K562 (cell line): ENCODE measurements at regions not wholly inside any gene's neighbourhood (a gene's known extent, or its start where the extent isn't known, plus 50 kb on each side); places are given as distances from the start of the nearest gene placed in this dataset.

Experiments
- ATAC-seq: fragments of 200-7000 bp; cut with Tn5 transposase; 3 replicates; pipeline ENCODE4 v1.9.1; 2020; ENCODE audit warnings: moderate library complexity
- BruUV-seq: library from RNA; stranded (reverse); fragments of 400-500 nt; replicated peaks from 2 replicates; lab custom pipeline; 2021; lab: Mats Ljungman, UMichigan
- CTCF ChIA-PET: fragments of 300-600 bp; formaldehyde crosslinking; extraction: SDS; loops from one replicate; lab custom pipeline; 2021; ENCODE audit warnings: low intra/inter-chr PET ratio; lab: Yijun Ruan, JAX
- POLR2A ChIA-PET: fragments of 300-600, 350-650 bp; sonication (Branson Sonifier 250); formaldehyde crosslinking; extraction: SDS; loops from one replicate; lab custom pipeline; 2021; ENCODE audit warnings: antibody characterized with exemption, inconsistent platforms; lab: Yijun Ruan, JAX
- DNase-seq, 4 experiments: peaks; one replicate each; pipeline versions ENCODE4 v3.0.0 to v3.0.0-alpha.2; 2011 to 2018; ENCODE audit warnings: low spot score in 3 of 4, mixed read lengths in 3 of 4; ENCODE audit errors: extremely low read depth in 1 of 4
- FAIRE-seq: peaks from 2 replicates; lab custom pipeline; 2011; peaks lifted over from hg19 to GRCh38; lab: Jason Lieb, UNC
- H2AFZ ChIP-seq: 2 replicates; pipeline ENCODE4 v1.6.0; 2011; ENCODE audit warnings: low read depth, low read length, control low read depth, inconsistent platforms
- H3K27ac ChIP-seq: fragments of 200-600 bp; 3 replicates; pipeline ENCODE4 v1.8.0; 2011; ENCODE audit warnings: low read depth, mild to moderate bottlenecking, control low read depth, inconsistent platforms, low read length, moderate library complexity, mixed read lengths; ENCODE audit errors: extremely low read depth
- H3K27me3 ChIP-seq, 2 experiments: fragments of 300-600 bp in 1 of 2; 2 replicates in 1 of 2; 3 replicates in 1 of 2; pipeline versions ENCODE4 v1.6.0 to v1.8.0; 2011; ENCODE audit warnings: inconsistent platforms in 2 of 2, low read length in 2 of 2, mild to moderate bottlenecking in 1 of 2, mixed read lengths in 1 of 2, moderate library complexity in 1 of 2; ENCODE audit not compliant: control insufficient read depth in 2 of 2, insufficient read depth in 2 of 2
- H3K36me3 ChIP-seq: fragments of 300-600 bp; 3 replicates; pipeline ENCODE4 v1.8.0; 2011; ENCODE audit warnings: mild to moderate bottlenecking, low read length, inconsistent platforms; ENCODE audit not compliant: control insufficient read depth, insufficient read depth
- H3K4me1 ChIP-seq, 2 experiments: fragments of 200-600 bp in 1 of 2; replicated peaks in 1 of 2; 2 replicates in 1 of 2; 3 replicates in 1 of 2; pipeline versions ENCODE4 v1.5.1 to v1.8.0; 2011; ENCODE audit warnings: inconsistent platforms in 2 of 2, low read length in 2 of 2, mild to moderate bottlenecking in 1 of 2, mixed read lengths in 1 of 2, moderate library complexity in 1 of 2; ENCODE audit not compliant: control insufficient read depth in 2 of 2, insufficient read depth in 2 of 2
- H3K4me2 ChIP-seq: 2 replicates; pipeline ENCODE4 v1.6.1; 2011; ENCODE audit warnings: low read length, control low read depth, inconsistent platforms, mixed read lengths; ENCODE audit not compliant: insufficient read depth
- H3K4me3 ChIP-seq: fragments of 200-600 bp; sonication (generic), shearing (Covaris generic); 2 replicates; pipeline ENCODE4 v1.5.1; 2016; ENCODE audit warnings: control low read depth, inconsistent platforms
- H3K79me2 ChIP-seq: fragments of 200-600 bp; 3 replicates; pipeline ENCODE4 v1.8.0; 2011; ENCODE audit warnings: low read length, inconsistent platforms; ENCODE audit not compliant: control insufficient read depth, insufficient read depth
- H3K9ac ChIP-seq, 2 experiments: 2 replicates each; pipeline versions ENCODE4 v1.6.0 to v1.6.1; 2011; ENCODE audit warnings: low read depth in 2 of 2, low read length in 2 of 2, control low read depth in 1 of 2, inconsistent platforms in 1 of 2, mild to moderate bottlenecking in 1 of 2, mixed read lengths in 1 of 2; ENCODE audit not compliant: insufficient read depth in 1 of 2
- H3K9me1 ChIP-seq: one replicate; pipeline ENCODE4 v1.6.0; 2011; ENCODE audit warnings: inconsistent platforms, mild to moderate bottlenecking, low read length, moderate library complexity; ENCODE audit not compliant: control insufficient read depth, insufficient read depth
- H3K9me3 ChIP-seq: replicated peaks from 2 replicates; pipeline ENCODE4 v1.5.1; 2011; ENCODE audit warnings: low read depth, low read length, inconsistent platforms; ENCODE audit not compliant: control insufficient read depth, insufficient read depth
- H4K20me1 ChIP-seq: replicated peaks from 2 replicates; pipeline ENCODE4 v1.6.1; 2011; ENCODE audit warnings: low read length, inconsistent platforms, mixed read lengths; ENCODE audit not compliant: control insufficient read depth, insufficient read depth
- BRCA1 ChIP-seq, 2 experiments: fragments of 450-650 bp in 1 of 2; sonication (generic) in 1 of 2; formaldehyde crosslinking in 1 of 2; IDR thresholded peaks; 2 replicates each; pipeline versions ENCODE4 v1.5.0 to v1.6.1; 2017 to 2020; ENCODE audit warnings: mild to moderate bottlenecking in 1 of 2, missing genetic modification reagents in 1 of 2
- JUN ChIP-seq, 2 experiments: sonication (generic) in 1 of 2; formaldehyde crosslinking in 1 of 2; IDR thresholded peaks; 2 replicates each; pipeline versions ENCODE4 v1.6.1 to v1.8.0; 2012 to 2022; ENCODE audit warnings: borderline replicate concordance in 2 of 2, mild to moderate bottlenecking in 2 of 2, improper control_type of control experiment in 1 of 2, low read depth in 1 of 2, low read length in 1 of 2, missing genetic modification reagents in 1 of 2
- KDM2B ChIP-seq: fragments of 250-450 bp; sonication (Bioruptor Pico); IDR thresholded peaks from 2 replicates; pipeline ENCODE4 v1.8.0; 2021; ENCODE audit warnings: mild to moderate bottlenecking, moderate library complexity
- MXI1 ChIP-seq: IDR thresholded peaks from 2 replicates; pipeline ENCODE4 v1.6.1; 2011; ENCODE audit warnings: low read depth, mild to moderate bottlenecking, improper control_type of control experiment, low read length
- PTBP1 ChIP-seq: fragments of 200-400 bp; formaldehyde crosslinking; IDR thresholded peaks from 2 replicates; pipeline ENCODE4 v1.6.1; 2017; ENCODE audit warnings: low read depth, low read length
- SREBF2 ChIP-seq: sonication (generic); formaldehyde crosslinking; IDR thresholded peaks from 2 replicates; pipeline ENCODE4 v1.4.0; 2020; ENCODE audit warnings: mild to moderate bottlenecking, missing genetic modification reagents
- U2AF1 ChIP-seq: fragments of 200-400 bp; formaldehyde crosslinking; optimal IDR thresholded peaks from 2 replicates; pipeline ENCODE3; 2017; ENCODE audit warnings: mild to moderate bottlenecking, low read depth, low read length, moderate library complexity
- WGBS: fragments of 100-300 bp; shearing (Covaris generic); methylation state at CpG from one replicate; pipeline ENCODE4 v1.1.6; 2016; ENCODE audit warnings: low coverage, mixed read lengths; ENCODE audit not compliant: insufficient coverage; ENCODE audit errors: missing lambda C conversion rate; 5-methylcytosine and 5-hydroxymethylcytosine counted together
- in situ Hi-C: fragments of 300-500 bp; cut with MboI; formaldehyde crosslinking; loops from 4 replicates; pipeline ENCODE4 v1.15.0; 2018; ENCODE audit warnings: inconsistent platforms, mixed read lengths
- intact Hi-C: fragments of 100-400 bp; cut with micrococcal nuclease; formaldehyde crosslinking; loops from 2 replicates; pipeline ENCODE4 v1.14.2; 2022
- TF ChIP-seq, protein P1 (sequence below): conservative IDR thresholded peaks from 2 replicates; pipeline ENCODE4 v1.6.1; 2011; ENCODE audit warnings: low read depth, mild to moderate bottlenecking, low read length; ENCODE audit not compliant: control insufficient read depth
- TF ChIP-seq, protein P2 (sequence below): sonication (generic); formaldehyde crosslinking; IDR thresholded peaks from 2 replicates; pipeline ENCODE4 v1.8.1; 2023; ENCODE audit warnings: mild to moderate bottlenecking, missing genetic modification reagents, moderate library complexity
- TF ChIP-seq, protein P3 (sequence below): sonication (generic); formaldehyde crosslinking; IDR thresholded peaks from 2 replicates; pipeline ENCODE4 v1.8.0; 2022; ENCODE audit warnings: missing genetic modification reagents, mild to moderate bottlenecking, borderline replicate concordance
- TF ChIP-seq, protein P4 (sequence below): fragments of 450-650 bp; IDR thresholded peaks from 2 replicates; pipeline ENCODE4 v1.6.1; 2016; ENCODE audit warnings: missing biosample characterization, missing genetic modification characterization

DNA sequence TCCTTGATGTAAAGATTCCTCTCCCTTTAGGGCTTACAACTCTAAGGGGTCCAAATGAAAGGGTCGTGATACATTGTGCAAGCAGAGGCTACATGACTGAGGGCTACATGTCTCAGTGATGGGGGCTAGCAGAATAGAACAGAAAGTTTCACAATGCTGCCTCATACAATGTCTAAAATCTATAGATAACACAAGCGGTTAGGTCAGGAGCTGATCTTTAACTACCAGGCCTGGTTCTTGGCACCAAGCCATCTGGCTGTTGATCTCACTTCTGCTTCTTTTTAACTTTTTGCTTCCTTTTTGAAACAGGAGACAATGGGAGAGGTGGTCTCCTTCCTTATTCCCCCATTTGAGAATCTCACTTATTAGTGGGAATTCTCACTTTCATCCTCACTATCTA lies 710.2 kb downstream of the AMY1C start:
- ATAC-seq: no peak
- H3K27ac ChIP-seq: no peak overlapping the region
- no peak overlapping the region for H3K4me2 ChIP-seq
- in situ Hi-C loops: no loop called here
- no peak overlapping the region for H2AFZ ChIP-seq
- H3K9me3 ChIP-seq: peaks cover 2% of the 10 kb centered on the region; the same call in 1 of the 2 replicates
- no peak overlapping the region for H3K4me3 ChIP-seq
- no peaks in the 10 kb centered on the region for H3K79me2 ChIP-seq
- BruUV-seq: no TSS peak
- no peak overlapping the region for H3K9ac ChIP-seq
- no peaks in the 10 kb centered on the region for H3K27me3 ChIP-seq
- intact Hi-C loops: no loop called here
- H3K4me1 ChIP-seq: no peaks in the 10 kb centered on the region
- POLR2A ChIA-PET: no interaction called here
- H4K20me1 ChIP-seq: no peaks in the 10 kb centered on the region
- CTCF ChIA-PET: no interaction called here
- WGBS: 0% methylated on average over 2 of the region's 2 CpGs
- no peak for FAIRE-seq
- no peaks in the 10 kb centered on the region for H3K9me1 ChIP-seq
- no peaks in the 10 kb centered on the region for H3K36me3 ChIP-seq
- DNase-seq: no peak
- no peak for TF ChIP-seq KDM2B (CRISPR knock-in tag)
- TF ChIP-seq PTBP1: no peak
- TF ChIP-seq, protein P1, sequence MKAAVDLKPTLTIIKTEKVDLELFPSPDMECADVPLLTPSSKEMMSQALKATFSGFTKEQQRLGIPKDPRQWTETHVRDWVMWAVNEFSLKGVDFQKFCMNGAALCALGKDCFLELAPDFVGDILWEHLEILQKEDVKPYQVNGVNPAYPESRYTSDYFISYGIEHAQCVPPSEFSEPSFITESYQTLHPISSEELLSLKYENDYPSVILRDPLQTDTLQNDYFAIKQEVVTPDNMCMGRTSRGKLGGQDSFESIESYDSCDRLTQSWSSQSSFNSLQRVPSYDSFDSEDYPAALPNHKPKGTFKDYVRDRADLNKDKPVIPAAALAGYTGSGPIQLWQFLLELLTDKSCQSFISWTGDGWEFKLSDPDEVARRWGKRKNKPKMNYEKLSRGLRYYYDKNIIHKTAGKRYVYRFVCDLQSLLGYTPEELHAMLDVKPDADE: no peak
- no peak for TF ChIP-seq BRCA1 (IDR thresholded peaks at IDR 0.05)
- no peak for TF ChIP-seq BRCA1 (CRISPR knock-in tag; IDR thresholded peaks at IDR 0.05)
- TF ChIP-seq, protein P2, sequence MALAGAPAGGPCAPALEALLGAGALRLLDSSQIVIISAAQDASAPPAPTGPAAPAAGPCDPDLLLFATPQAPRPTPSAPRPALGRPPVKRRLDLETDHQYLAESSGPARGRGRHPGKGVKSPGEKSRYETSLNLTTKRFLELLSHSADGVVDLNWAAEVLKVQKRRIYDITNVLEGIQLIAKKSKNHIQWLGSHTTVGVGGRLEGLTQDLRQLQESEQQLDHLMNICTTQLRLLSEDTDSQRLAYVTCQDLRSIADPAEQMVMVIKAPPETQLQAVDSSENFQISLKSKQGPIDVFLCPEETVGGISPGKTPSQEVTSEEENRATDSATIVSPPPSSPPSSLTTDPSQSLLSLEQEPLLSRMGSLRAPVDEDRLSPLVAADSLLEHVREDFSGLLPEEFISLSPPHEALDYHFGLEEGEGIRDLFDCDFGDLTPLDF: no peak
- TF ChIP-seq SREBF2 (CRISPR knock-in tag): no peak
- TF ChIP-seq, protein P3, sequence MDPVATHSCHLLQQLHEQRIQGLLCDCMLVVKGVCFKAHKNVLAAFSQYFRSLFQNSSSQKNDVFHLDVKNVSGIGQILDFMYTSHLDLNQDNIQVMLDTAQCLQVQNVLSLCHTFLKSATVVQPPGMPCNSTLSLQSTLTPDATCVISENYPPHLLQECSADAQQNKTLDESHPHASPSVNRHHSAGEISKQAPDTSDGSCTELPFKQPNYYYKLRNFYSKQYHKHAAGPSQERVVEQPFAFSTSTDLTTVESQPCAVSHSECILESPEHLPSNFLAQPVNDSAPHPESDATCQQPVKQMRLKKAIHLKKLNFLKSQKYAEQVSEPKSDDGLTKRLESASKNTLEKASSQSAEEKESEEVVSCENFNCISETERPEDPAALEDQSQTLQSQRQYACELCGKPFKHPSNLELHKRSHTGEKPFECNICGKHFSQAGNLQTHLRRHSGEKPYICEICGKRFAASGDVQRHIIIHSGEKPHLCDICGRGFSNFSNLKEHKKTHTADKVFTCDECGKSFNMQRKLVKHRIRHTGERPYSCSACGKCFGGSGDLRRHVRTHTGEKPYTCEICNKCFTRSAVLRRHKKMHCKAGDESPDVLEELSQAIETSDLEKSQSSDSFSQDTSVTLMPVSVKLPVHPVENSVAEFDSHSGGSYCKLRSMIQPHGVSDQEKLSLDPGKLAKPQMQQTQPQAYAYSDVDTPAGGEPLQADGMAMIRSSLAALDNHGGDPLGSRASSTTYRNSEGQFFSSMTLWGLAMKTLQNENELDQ (CRISPR knock-in tag): no peak
- no peak for TF ChIP-seq MXI1
- TF ChIP-seq, protein P4, sequence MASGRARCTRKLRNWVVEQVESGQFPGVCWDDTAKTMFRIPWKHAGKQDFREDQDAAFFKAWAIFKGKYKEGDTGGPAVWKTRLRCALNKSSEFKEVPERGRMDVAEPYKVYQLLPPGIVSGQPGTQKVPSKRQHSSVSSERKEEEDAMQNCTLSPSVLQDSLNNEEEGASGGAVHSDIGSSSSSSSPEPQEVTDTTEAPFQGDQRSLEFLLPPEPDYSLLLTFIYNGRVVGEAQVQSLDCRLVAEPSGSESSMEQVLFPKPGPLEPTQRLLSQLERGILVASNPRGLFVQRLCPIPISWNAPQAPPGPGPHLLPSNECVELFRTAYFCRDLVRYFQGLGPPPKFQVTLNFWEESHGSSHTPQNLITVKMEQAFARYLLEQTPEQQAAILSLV (tag): no peak
- no peak for TF ChIP-seq JUN (IDR thresholded peaks at IDR 0.05; ENCODE audit: borderline replicate concordance, low read depth, low read length)
- no peak for TF ChIP-seq JUN (CRISPR knock-in tag; IDR thresholded peaks at IDR 0.05; ENCODE audit: borderline replicate concordance)
- TF ChIP-seq U2AF1: no peak
